A549 (cell line): ENCODE measurements at regions not wholly inside any gene's neighbourhood (a gene's known extent, or its start where the extent isn't known, plus 50 kb on each side); places are given as distances from the start of the nearest gene placed in this dataset.

ENCODE experiments used
- ATAC-seq, 2 experiments: fragments of 200-7000 bp in 1 of 2; fragments of >200 bp in 1 of 2; cut with Nextera tagmentation in 1 of 2; cut with Tn5 transposase in 1 of 2; 3 replicates each; pipeline versions ENCODE4 v1.8.0 to v1.9.1; 2018 to 2020; ENCODE audit warnings: mild to moderate bottlenecking in 1 of 2, moderate library complexity in 1 of 2
- CTCF ChIA-PET: fragments of 300-600 bp; sonication (Branson Sonifier 250); formaldehyde crosslinking; extraction: SDS; loops from one replicate; lab custom pipeline; 2021; ENCODE audit warnings: antibody characterized with exemption, inconsistent platforms; lab: Yijun Ruan, JAX
- POLR2A ChIA-PET: fragments of 350-600 bp; formaldehyde crosslinking; extraction: SDS; loops from one replicate; lab custom pipeline; 2021; ENCODE audit warnings: antibody characterized with exemption, inconsistent platforms; lab: Yijun Ruan, JAX
- DNase-seq, 2 experiments: peaks; one replicate each; pipeline versions ENCODE4 v3.0.0 to v3.0.0-alpha.2; 2011 to 2016; ENCODE audit warnings: low read depth in 1 of 2, low spot score in 1 of 2
- FAIRE-seq: peaks from 2 replicates; lab custom pipeline; 2011; peaks lifted over from hg19 to GRCh38; lab: Jason Lieb, UNC
- H3K27ac ChIP-seq, 2 experiments: fragments of >200 bp; sonication (Bioruptor Twin); formaldehyde crosslinking; 3 replicates each; pipeline ENCODE4 v1.5.1; 2016 to 2017
- H3K4me1 ChIP-seq: fragments of >200 bp; sonication (Bioruptor Twin); formaldehyde crosslinking; 3 replicates; pipeline ENCODE4 v1.6.1; 2016
- H3K4me2 ChIP-seq: fragments of >200 bp; sonication (Bioruptor Twin); formaldehyde crosslinking; 3 replicates; pipeline ENCODE4 v1.6.1; 2016
- H3K4me3 ChIP-seq: fragments of >200 bp; sonication (Bioruptor Twin); formaldehyde crosslinking; 3 replicates; pipeline ENCODE4 v1.5.1; 2016
- H3K9me3 ChIP-seq: fragments of >200 bp; sonication (Bioruptor Twin); formaldehyde crosslinking; 3 replicates; pipeline ENCODE4 v1.6.1; 2016
- ATOH8 ChIP-seq: fragments of 250-450 bp; sonication (Bioruptor Pico); IDR thresholded peaks from 2 replicates; pipeline ENCODE4 v1.5.0; 2020; ENCODE audit warnings: low read depth, mild to moderate bottlenecking, moderate library complexity
- BCL3 ChIP-seq: fragments of >200 bp; sonication (Bioruptor Twin); formaldehyde crosslinking; IDR thresholded peaks from 3 replicates; pipeline ENCODE4 v1.6.1; 2016
- BHLHE40 ChIP-seq: IDR thresholded peaks from 2 replicates; pipeline ENCODE4 v1.6.1; 2012; ENCODE audit warnings: low read depth, low read length, inconsistent platforms
- CBX8 ChIP-seq: fragments of 200-600 bp; sonication (generic); IDR thresholded peaks from 2 replicates; pipeline ENCODE4 v1.6.1; 2016
- CEBPB ChIP-seq, 2 experiments: fragments of >200 bp in 1 of 2; sonication (Bioruptor Twin) in 1 of 2; formaldehyde crosslinking in 1 of 2; IDR thresholded peaks; 2 replicates each; pipeline ENCODE4 v1.6.1; 2012 to 2016
- CHD4 ChIP-seq: fragments of 200-600 bp; sonication (generic); IDR thresholded peaks from 2 replicates; pipeline ENCODE4 v1.6.1; 2016; ENCODE audit warnings: antibody characterized with exemption, mild to moderate bottlenecking, borderline replicate concordance
- ESRRA ChIP-seq: fragments of 150-350 bp; IDR thresholded peaks from 2 replicates; pipeline ENCODE4 v1.6.1; 2014; ENCODE audit warnings: mild to moderate bottlenecking, low read length, borderline replicate concordance
- FOXS1 ChIP-seq: fragments of 250-450 bp; sonication (Bioruptor Pico); IDR thresholded peaks from 2 replicates; pipeline ENCODE4 v1.5.0; 2020; ENCODE audit warnings: mild to moderate bottlenecking, moderate library complexity
- GATA3 ChIP-seq: IDR thresholded peaks from 2 replicates; pipeline ENCODE4 v1.6.1; 2012; ENCODE audit warnings: borderline replicate concordance
- HDAC2 ChIP-seq: fragments of 200-600 bp; sonication (generic); IDR thresholded peaks from 2 replicates; pipeline ENCODE4 v1.6.1; 2016
- HEYL ChIP-seq: fragments of 250-450 bp; sonication (Bioruptor Pico); IDR thresholded peaks from 2 replicates; pipeline ENCODE4 v1.8.0; 2021; ENCODE audit warnings: mild to moderate bottlenecking, moderate library complexity
- HMGXB4 ChIP-seq: fragments of 250-450 bp; sonication (Bioruptor Pico); IDR thresholded peaks from 2 replicates; pipeline ENCODE4 v1.5.0; 2021; ENCODE audit warnings: mild to moderate bottlenecking, moderate library complexity, borderline replicate concordance
- JUNB ChIP-seq: fragments of >200 bp; sonication (Bioruptor Twin); formaldehyde crosslinking; IDR thresholded peaks from 2 replicates; pipeline ENCODE4 v1.6.1; 2016
- KDM1A ChIP-seq: fragments of 200-600 bp; sonication (generic); IDR thresholded peaks from 2 replicates; pipeline ENCODE4 v1.6.1; 2016; ENCODE audit warnings: low read depth, mild to moderate bottlenecking
- KDM5A ChIP-seq: fragments of 200-600 bp; sonication (generic); IDR thresholded peaks from 2 replicates; pipeline ENCODE4 v1.6.1; 2016; ENCODE audit warnings: antibody characterized with exemption, mild to moderate bottlenecking
- MAFK ChIP-seq: fragments of 450-650 bp; IDR thresholded peaks from 2 replicates; pipeline ENCODE4 v1.6.1; 2014; ENCODE audit not compliant: partially characterized antibody
- MAZ ChIP-seq: fragments of 150-350 bp; IDR thresholded peaks from 2 replicates; pipeline ENCODE4 v1.6.1; 2014; ENCODE audit warnings: antibody characterized with exemption, low read depth, low read length, borderline replicate concordance
- PHF8 ChIP-seq: fragments of 200-600 bp; sonication (generic); IDR thresholded peaks from 2 replicates; pipeline ENCODE4 v1.6.1; 2016; ENCODE audit warnings: low read depth, mild to moderate bottlenecking, antibody characterized with exemption, moderate library complexity, borderline replicate concordance
- POLR2A ChIP-seq: IDR thresholded peaks from 2 replicates; pipeline ENCODE4 v1.6.1; 2012; ENCODE audit warnings: mild to moderate bottlenecking, low read length
- RARB ChIP-seq: fragments of 250-450 bp; sonication (Bioruptor Pico); IDR thresholded peaks from 2 replicates; pipeline ENCODE4 v1.8.0; 2021; ENCODE audit warnings: mild to moderate bottlenecking, moderate library complexity
- SMC3 ChIP-seq: fragments of >200 bp; sonication (Bioruptor Twin); formaldehyde crosslinking; IDR thresholded peaks from 3 replicates; pipeline ENCODE4 v1.6.1; 2018; ENCODE audit warnings: inconsistent platforms
- TFCP2L1 ChIP-seq: fragments of 250-450 bp; sonication (Bioruptor Pico); IDR thresholded peaks from 2 replicates; pipeline ENCODE4 v1.5.0; 2021; ENCODE audit warnings: mild to moderate bottlenecking
- ZC3H11A ChIP-seq: fragments of 450-650 bp; IDR thresholded peaks from 2 replicates; pipeline ENCODE4 v1.6.1; 2014; ENCODE audit warnings: antibody characterized with exemption, mild to moderate bottlenecking
- ZFP36 ChIP-seq: fragments of 450-650 bp; IDR thresholded peaks from 2 replicates; pipeline ENCODE4 v1.6.1; 2014; ENCODE audit warnings: borderline replicate concordance; ENCODE audit not compliant: partially characterized antibody
- ZNF302 ChIP-seq: fragments of 250-450 bp; sonication (Bioruptor Pico); IDR thresholded peaks from 2 replicates; pipeline ENCODE4 v1.9.0; 2021; ENCODE audit warnings: inconsistent platforms, mild to moderate bottlenecking, moderate library complexity
- ZSCAN20 ChIP-seq: fragments of 250-450 bp; sonication (Bioruptor Pico); IDR thresholded peaks from 2 replicates; pipeline ENCODE4 v1.8.0; 2022; ENCODE audit warnings: mild to moderate bottlenecking, moderate library complexity
- WGBS: methylation state at CpG from one replicate; pipeline ENCODE4 v1.1.6; 2017; ENCODE audit errors: missing lambda C conversion rate; 5-methylcytosine and 5-hydroxymethylcytosine counted together
- TF ChIP-seq, protein P1 (sequence below): IDR thresholded peaks from 2 replicates; pipeline ENCODE4 v1.6.1; 2012

- DNase-seq = no peak
- Histone ChIP-seq H3K27ac (no peak overlapping the region), H3K9me3 (no peaks in the 10 kb centered on the region), H3K4me1 (no peaks in the 10 kb centered on the region), H3K4me3 (no peak overlapping the region), H3K4me2 (no peak overlapping the region)
- ATAC-seq = no peak
- TF ChIP-seq SMC3 (no peak), GATA3 (no peak), PHF8 (no peak), BCL3 (no peak), MAFK (no peak), RARB (CRISPR knock-in tag) (no peak), POLR2A (no peak), HMGXB4 (no peak), JUNB (no peak), ESRRA (no peak), TFCP2L1 (CRISPR knock-in tag) (no peak)
- TF ChIP-seq, protein P1, sequence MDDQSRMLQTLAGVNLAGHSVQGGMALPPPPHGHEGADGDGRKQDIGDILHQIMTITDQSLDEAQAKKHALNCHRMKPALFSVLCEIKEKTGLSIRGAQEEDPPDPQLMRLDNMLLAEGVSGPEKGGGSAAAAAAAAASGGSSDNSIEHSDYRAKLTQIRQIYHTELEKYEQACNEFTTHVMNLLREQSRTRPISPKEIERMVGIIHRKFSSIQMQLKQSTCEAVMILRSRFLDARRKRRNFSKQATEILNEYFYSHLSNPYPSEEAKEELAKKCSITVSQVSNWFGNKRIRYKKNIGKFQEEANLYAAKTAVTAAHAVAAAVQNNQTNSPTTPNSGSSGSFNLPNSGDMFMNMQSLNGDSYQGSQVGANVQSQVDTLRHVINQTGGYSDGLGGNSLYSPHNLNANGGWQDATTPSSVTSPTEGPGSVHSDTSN = no peak
- FAIRE-seq = no peak
- ChIA-PET CTCF (interaction anchor here (0.8 kb wide), 1 partner anchor 11 kb away, joined by 3 read pairs; no protein-coding TSS in a partner anchor), POLR2A (no interaction called here)
- WGBS = 68% methylated on average over 1 of the region's 1 CpG
These were observed 187.4 kb upstream of the PDE1C start for GRCh38 chr7:32257621-32258020.

DNA sequence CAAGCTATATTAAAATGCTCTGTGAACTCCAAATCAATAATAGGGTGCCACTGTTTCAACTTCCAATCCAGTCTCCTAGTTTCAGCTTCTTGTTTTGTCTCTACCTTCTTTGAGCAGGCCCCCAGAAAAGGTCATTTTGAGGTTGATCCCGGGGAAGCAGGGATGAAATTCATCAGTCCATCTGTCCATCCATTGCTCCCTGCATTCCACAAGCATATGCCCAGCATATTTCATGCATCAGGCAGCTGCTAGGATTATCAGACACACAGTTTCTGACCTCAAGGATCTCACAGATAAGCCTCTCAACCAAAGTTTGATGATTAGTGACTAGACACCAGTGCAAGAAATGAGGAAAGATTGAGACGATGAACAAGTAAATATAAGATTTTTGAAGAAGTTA is 186.6 kb upstream of the PDE1C start:
- no peak overlapping the region for H3K4me3 ChIP-seq
- CTCF ChIA-PET = interaction anchor here (0.8 to 2.2 kb wide), 2 partner anchors 52 to 222 kb away, joined by 3 to 7 read pairs; no protein-coding TSS in a partner anchor
- no peaks in the 10 kb centered on the region for H3K4me1 ChIP-seq
- WGBS = 14% methylated on average over 2 of the region's 2 CpGs
- H3K27ac ChIP-seq = no peak overlapping the region
- ATAC-seq (no peak), DNase-seq (no peak), FAIRE-seq (no peak)
- H3K4me2 ChIP-seq = no peak overlapping the region
- POLR2A ChIA-PET = no interaction called here
- TF ChIP-seq HDAC2 (no peak), MAZ (no peak), ZFP36 (no peak), MAFK (no peak), ZSCAN20 (CRISPR knock-in tag) (no peak), ATOH8 (CRISPR knock-in tag) (no peak), ZC3H11A (no peak), SMC3 (no peak), CBX8 (no peak), ZNF302 (CRISPR knock-in tag) (no peak), BHLHE40 (no peak), KDM1A (no peak), RARB (CRISPR knock-in tag) (no peak), KDM5A (no peak), CEBPB (IDR thresholded peaks at IDR 0.05) (no peak), HEYL (CRISPR knock-in tag) (no peak), FOXS1 (CRISPR knock-in tag) (no peak), PHF8 (no peak), CHD4 (no peak)
- TF ChIP-seq, protein P1 = no peak
- TF ChIP-seq, all 56 proteins: peak for 0
- H3K9me3 ChIP-seq = no peaks in the 10 kb centered on the region
